GM21423 (cell line): ENCODE measurements at regions not wholly inside any gene's neighbourhood (a gene's known extent, or its start where the extent isn't known, plus 50 kb on each side); places are given as distances from the start of the nearest gene placed in this dataset.
"Not testable (repeated sequence)": the region's sequence is repeated elsewhere in the genome, so short reads cannot be mapped to it uniquely, and the experiment has no call there.

ENCODE experiments used
- ATAC-seq: cut with Tn5 transposase; IDR thresholded peaks from one replicate; pipeline ENCODE4 v1.9.1; 2021; ENCODE audit warnings: mild to moderate bottlenecking, moderate library complexity; ENCODE audit not compliant: unreplicated experiment

- ATAC-seq: no peak
Measured at GRCh38 chr18:55990186-55990585, 402.2 kb upstream of the TCF4 start.

GRCh38 chr18:55988537-55988936, 400.5 kb upstream of the TCF4 start:
- no peak for ATAC-seq

GRCh38 chr18:55983433-55983832, 395.4 kb upstream of the TCF4 start:
- ATAC-seq: no peak

DNA sequence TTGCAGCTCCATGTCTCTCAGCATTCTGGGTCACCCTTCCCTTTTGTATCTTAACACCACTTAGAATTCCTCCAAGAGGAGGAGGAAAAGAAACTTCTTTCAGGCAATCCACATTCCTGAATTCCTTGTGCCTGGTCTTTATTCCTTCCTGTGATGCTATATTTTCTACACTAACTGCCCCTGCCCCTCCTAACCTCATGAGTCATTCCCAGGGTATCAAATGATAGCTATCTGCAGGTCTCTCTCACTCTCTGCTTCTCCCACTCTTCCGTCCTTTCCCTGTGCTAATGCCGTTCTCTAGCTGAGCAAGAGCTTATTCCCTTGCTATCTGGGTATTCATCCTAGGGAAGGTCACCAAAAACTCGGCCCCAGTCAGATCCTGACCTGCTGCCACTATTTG, 395.0 kb upstream of the TCF4 start:
- no peak for ATAC-seq

DNA sequence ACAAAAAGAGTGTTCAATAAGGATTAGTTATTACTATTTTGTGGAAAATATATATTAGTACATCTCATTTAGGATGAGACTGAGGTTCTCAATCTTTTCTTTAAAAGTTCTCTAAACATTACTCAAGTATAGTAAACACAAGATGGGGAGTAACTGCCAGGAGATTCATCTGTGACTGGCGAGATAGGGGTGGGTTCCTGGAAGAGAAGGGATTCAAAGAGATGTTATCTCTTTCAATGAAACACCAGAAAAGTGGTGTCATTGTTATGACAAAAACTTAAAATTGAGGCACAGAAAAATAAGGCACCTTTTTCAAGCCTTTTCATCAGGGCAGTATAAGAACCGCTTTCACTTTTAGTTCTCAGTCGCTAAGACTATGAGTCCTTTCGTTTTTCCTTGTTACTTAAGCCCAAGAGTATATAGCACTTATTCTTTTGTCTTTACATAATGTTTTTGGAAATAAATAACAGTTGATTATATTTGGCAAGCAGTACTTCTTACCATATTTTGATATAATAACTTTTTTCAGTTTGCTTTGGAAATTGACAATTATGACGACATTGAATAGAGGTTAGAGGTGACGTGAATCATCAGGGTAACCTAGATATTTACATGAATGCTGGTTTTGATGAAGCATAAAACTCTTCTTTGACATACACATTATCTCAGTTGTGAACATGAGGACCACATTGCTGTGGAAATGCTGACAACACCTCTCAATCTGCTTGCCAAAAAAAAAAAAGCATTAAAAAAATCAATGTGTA, 393.9 kb upstream of the TCF4 start:
- ATAC-seq: no peak

GRCh38 chr18:55974521-55974920, 386.5 kb upstream of the TCF4 start:
- no peak for ATAC-seq

- ATAC-seq: no peak
Measured at GRCh38 chr18:55968550-55968949, 380.6 kb upstream of the TCF4 start.

GRCh38 chr18:55967019-55967418, 379.0 kb upstream of the TCF4 start:
- ATAC-seq: no peak

DNA sequence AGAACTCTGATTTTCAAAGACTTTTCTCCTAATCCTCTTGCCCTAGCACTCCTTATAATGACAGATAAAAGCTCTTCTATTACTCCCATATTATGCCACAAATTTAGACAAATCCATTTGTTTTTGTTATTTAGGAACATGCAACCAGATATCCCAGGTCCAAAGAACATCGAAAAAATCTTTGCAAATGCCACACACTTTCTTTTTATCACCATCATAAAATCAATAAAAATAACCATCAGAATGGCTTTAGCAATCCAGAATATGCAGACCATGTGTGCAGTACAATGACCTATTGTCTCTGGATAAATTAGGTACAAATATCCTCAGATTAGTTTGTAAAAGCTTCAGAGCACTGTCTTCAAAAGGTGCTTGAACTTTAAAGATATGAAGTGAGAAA, 376.2 kb upstream of the TCF4 start:
- no peak for ATAC-seq

DNA sequence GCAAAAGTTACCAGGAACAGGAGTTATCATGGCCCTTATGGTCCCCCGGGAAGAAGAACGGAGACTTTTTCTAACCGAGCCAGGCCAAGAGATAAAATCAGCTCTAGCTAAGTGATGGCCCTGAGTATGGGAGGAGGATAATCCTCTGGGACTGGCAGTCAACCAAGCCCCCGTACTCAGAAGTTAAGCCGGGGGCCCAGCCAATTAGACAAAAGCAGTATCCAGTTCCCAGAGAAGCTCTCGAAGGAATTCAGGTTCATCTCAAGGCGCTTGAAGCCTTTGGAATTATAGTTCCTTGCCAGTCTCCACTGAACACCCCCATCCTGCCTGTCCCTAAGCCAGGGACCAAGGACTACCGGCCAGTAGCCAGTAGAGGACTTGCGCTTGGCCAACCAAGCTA, 365.3 kb upstream of the TCF4 start:
- ATAC-seq: no peak

- ATAC-seq: not testable (repeated sequence)
Measured at GRCh38 chr18:55951738-55952137, 363.7 kb upstream of the TCF4 start.

- ATAC-seq: no peak
Measured at GRCh38 chr18:55950379-55951166, 362.6 kb upstream of the TCF4 start.

GRCh38 chr18:55934821-55935220, 346.8 kb upstream of the TCF4 start:
- no peak for ATAC-seq

DNA sequence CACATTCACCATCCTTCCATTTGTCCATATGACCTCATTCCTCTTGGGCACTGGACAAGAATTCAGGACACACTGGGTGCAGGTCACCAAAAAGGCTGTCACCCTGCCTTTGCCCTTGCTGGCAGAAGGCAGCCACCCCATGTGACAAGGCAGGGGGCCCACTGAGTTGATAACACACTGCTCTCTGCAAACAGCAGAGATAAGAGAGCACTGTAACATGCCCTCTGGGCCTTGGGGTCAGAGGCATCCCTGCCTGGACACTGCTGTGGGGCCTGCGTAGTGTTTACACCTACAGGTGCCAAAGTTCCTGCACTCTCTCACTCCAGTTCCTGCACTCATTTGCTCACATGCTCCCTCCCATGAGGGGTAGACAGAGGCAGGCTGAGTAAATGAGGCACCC, 344.7 kb upstream of the TCF4 start:
- ATAC-seq: no peak

DNA sequence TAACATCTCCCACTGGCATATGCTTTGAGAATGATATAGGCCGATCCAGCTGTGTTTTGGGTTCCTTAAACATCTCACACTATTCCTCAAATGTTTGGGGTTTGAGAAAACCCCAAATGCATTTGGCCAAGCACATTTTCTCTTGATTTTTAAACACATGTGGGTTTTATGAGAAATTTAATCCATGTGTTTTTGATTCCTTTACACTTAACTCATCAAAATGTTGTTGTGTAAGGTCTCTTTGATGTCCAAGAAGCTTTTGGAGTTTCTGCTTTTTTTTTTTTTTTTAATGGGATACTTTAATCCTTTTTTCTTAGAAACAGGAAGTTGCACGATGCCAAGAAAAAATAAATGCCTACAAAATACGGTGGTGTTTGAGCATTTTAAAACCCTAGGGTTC, 339.8 kb upstream of the TCF4 start:
- no peak for ATAC-seq

DNA sequence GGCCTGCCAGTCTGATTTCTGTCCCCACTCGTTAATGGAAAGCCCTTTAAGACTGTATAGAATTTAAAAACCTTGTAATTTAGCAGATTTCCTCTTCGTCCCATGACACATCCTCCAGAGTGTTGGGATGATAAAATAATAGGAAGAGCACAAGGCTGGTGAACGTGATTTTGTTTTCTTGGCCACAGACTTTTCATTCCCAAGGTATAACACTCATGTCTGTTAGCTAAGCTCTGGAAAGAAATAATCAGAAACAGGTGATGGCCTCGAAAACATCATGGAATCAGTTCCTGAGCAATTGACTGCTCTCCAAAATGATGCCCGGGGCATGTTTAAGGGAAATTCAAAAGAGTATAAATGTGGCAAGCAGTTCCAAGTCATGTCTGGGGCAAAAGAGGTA, 337.8 kb upstream of the TCF4 start:
- no peak for ATAC-seq

DNA sequence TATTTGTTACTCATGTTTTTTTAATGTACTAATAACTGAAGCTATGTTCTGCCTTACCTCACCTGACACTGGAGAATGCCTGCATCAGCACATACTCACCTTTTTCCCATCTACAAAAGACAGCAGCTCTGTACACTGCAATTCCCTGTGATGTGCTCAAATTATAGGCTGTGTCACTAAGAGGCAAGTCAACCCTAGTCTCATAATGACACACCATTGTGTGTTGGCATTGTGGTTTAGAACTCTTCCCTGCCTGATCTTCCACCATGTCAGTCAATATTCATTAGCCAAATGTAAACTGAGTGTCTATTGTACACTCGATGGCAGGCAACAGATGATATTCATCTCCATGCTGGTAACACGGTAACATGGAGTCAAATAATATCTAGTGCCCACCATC, 332.1 kb upstream of the TCF4 start:
- ATAC-seq: no peak

- ATAC-seq: no peak
Measured at GRCh38 chr18:55918444-55918843, 330.5 kb upstream of the TCF4 start.

GRCh38 chr18:55912919-55913318, 324.9 kb upstream of the TCF4 start:
- ATAC-seq: no peak

- ATAC-seq: no peak
Measured at GRCh38 chr18:55912071-55912470, 324.1 kb upstream of the TCF4 start.

- no peak for ATAC-seq
Measured at GRCh38 chr18:55910296-55910695, 322.3 kb upstream of the TCF4 start.

GRCh38 chr18:55908901-55909366, 320.9 kb upstream of the TCF4 start:
- no peak for ATAC-seq
